H1 (cell line): ENCODE measurements at regions not wholly inside any gene's neighbourhood (a gene's known extent, or its start where the extent isn't known, plus 50 kb on each side); places are given as distances from the start of the nearest gene placed in this dataset.

ENCODE experiments used
- CBX5 ChIP-seq: fragments of 300-800, 300-1000 bp; sonication (generic); IDR thresholded peaks from 2 replicates; pipeline ENCODE4 v1.7.1; 2016; ENCODE audit warnings: antibody characterized with exemption, low read length, low read depth
- CTBP2 ChIP-seq: IDR thresholded peaks from 2 replicates; pipeline ENCODE4 v1.7.0; 2011; ENCODE audit warnings: borderline replicate concordance, mild to moderate bottlenecking, moderate library complexity, mixed read lengths, low read length; ENCODE audit not compliant: insufficient read depth, insufficient read length
- EP300 ChIP-seq, 2 experiments: IDR thresholded peaks; 1 replicate in 1 of 2; 2 replicates in 1 of 2; pipeline ENCODE4 v1.6.1; 2011 to 2012; ENCODE audit warnings: low read depth in 2 of 2, low read length in 2 of 2, mild to moderate bottlenecking in 2 of 2, borderline replicate concordance in 1 of 2, inconsistent platforms in 1 of 2, moderate library complexity in 1 of 2
- HDAC6 ChIP-seq: IDR thresholded peaks from one replicate; pipeline ENCODE4 v1.7.1; 2012; ENCODE audit warnings: low read depth, mild to moderate bottlenecking, inconsistent platforms, low read length, moderate library complexity
- PHF8 ChIP-seq: fragments of 200-600 bp; sonication (generic); conservative IDR thresholded peaks from 2 replicates; pipeline ENCODE4 v1.7.1; 2012; ENCODE audit warnings: low read depth, mild to moderate bottlenecking, inconsistent platforms, low read length, moderate library complexity
- RAD21 ChIP-seq, 2 experiments: IDR thresholded peaks in 1 of 2; conservative IDR thresholded peaks in 1 of 2; 2 replicates each; pipeline ENCODE4 v1.6.1; 2011; ENCODE audit warnings: low read depth in 2 of 2, low read length in 2 of 2, improper control_type of control experiment in 1 of 2, inconsistent platforms in 1 of 2, mild to moderate bottlenecking in 1 of 2, moderate library complexity in 1 of 2
- SRF ChIP-seq: IDR thresholded peaks from 2 replicates; pipeline ENCODE4 v1.6.1; 2011; ENCODE audit warnings: mild to moderate bottlenecking, low read depth, low read length, moderate library complexity
- TEAD4 ChIP-seq: IDR thresholded peaks from 2 replicates; pipeline ENCODE4 v1.6.1; 2012; ENCODE audit warnings: low read depth, low read length, inconsistent platforms, mixed read lengths

GRCh38 chr10:78579995-78580394 is 488.8 kb upstream of the ZMIZ1 start (continued):
- no peak for TF ChIP-seq RAD21 (IDR thresholded peaks at IDR 0.05 in 1 of 2, conservative IDR thresholded peaks at IDR 0.05 in 1 of 2; ENCODE audit: low read depth in 2 of 2, low read length in 2 of 2)
- no peak for TF ChIP-seq CBX5
- TF ChIP-seq SRF, result no peak
- TF ChIP-seq HDAC6, result no peak
- TF ChIP-seq CTBP2, result no peak
- TF ChIP-seq PHF8, result no peak
- no peak for TF ChIP-seq EP300 (IDR thresholded peaks at IDR 0.05; ENCODE audit: borderline replicate concordance in 1 of 2, low read depth in 2 of 2, low read length in 2 of 2)
- no peak for TF ChIP-seq TEAD4
